ENCODE measurements at regions not wholly inside any gene's neighbourhood (a gene's known extent, or its start where the extent isn't known, plus 50 kb on each side); places are given as distances from the start of the nearest gene placed in this dataset.
A peak's percentile ranks its signal among the peaks of the same experiment; 100 is the strongest.

DNA sequence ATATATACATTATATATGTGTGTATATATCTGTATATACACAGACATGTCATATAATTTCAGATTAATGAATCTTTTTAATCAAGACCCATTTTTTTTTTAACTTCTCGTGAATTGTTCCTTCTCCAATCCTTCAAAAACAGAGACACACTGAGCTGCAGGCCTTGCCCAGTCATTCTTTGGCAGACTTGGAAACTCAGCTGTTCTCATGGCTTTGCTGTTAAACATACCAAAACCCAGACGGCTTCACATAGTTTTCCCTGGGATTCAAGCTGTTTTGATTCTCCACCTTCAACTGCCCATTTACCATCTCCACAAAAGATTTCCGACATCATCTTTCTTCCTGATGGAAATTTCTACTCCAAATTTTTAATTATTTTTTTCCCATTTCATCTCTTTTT, 148.7 kb downstream of the KCNJ2 start:
- no peaks in the 10 kb centered on the region for H3K4me1 ChIP-seq

GRCh38 chr17:70319516-70319915, 150.2 kb downstream of the KCNJ2 start:
- no peaks in the 10 kb centered on the region for H3K36me3 ChIP-seq

More for the DNA sequence above, 148.7 kb downstream of the KCNJ2 start:
- Histone ChIP-seq H3K9me3 (no peaks in the 10 kb centered on the region), H3K27ac (no peak overlapping the region), H3K27me3 (no peaks in the 10 kb centered on the region), H3K36me3 (no peaks in the 10 kb centered on the region), H3K4me3 (no peak overlapping the region)
- TF ChIP-seq POLR2A (IDR thresholded peaks at IDR 0.05) (no peak), CTCF (IDR thresholded peaks at IDR 0.05) (no peak)
- no peak for DNase-seq
- intact Hi-C loops (cut with DNase I; ENCODE audit: low total_unique reads), result no loop called here

DNA sequence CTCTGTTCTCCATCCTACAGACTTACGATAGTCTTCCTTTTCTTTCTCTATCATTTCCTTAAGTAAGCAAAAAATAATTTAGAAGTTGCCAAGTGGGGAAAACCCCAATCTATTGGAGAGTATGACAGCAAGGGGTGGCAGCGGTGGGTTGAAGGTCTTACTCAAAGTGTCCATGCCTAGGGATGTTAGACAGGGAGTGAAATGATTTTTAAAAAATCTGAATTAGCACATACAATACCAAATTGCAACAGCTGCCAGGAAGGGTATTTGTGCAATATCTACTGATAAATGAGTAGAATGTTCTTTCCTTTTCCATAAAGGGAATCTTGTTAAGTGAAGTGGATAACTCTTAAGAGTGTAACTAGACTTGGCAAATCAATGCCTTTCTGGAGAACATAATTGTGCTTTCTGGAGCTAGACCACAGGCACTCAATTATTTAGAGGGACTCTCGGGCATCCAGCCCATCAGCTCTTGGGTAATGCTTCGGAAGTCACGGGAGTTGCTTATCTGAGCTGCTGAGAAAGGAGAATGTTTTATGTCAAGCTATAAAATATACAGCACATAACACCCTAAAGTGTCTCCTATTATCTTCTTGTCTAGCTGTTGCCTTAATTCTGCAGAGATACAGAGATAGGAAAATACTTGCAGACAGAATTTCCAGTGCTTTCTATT, 151.5 kb downstream of the KCNJ2 start:
- no peak overlapping the region for H3K4me3 ChIP-seq
- H3K9me3 ChIP-seq, result no peaks in the 10 kb centered on the region
- no peak overlapping the region for H3K27ac ChIP-seq
- H3K4me1 ChIP-seq, result no peaks in the 10 kb centered on the region
- peaks cover 0 to 4% of the 10 kb centered on the region in 2 donors for H3K27me3 ChIP-seq
- peak in 1 of 2 donors; percentile 14 for DNase-seq
- intact Hi-C loops (cut with DNase I; ENCODE audit: low total_unique reads), result no loop called here
- H3K36me3 ChIP-seq, result no peaks in the 10 kb centered on the region
- TF ChIP-seq CTCF (IDR thresholded peaks at IDR 0.05) (no peak), POLR2A (IDR thresholded peaks at IDR 0.05) (no peak)

More at GRCh38 chr17:70319516-70319915, 150.2 kb downstream of the KCNJ2 start:
- TF ChIP-seq CTCF (IDR thresholded peaks at IDR 0.05) (no peak), POLR2A (IDR thresholded peaks at IDR 0.05) (no peak)
- H3K27ac ChIP-seq, result no peak overlapping the region
- no peaks in the 10 kb centered on the region for H3K9me3 ChIP-seq
- no peak overlapping the region for H3K4me3 ChIP-seq
- no peaks in the 10 kb centered on the region for H3K4me1 ChIP-seq
- no peak for DNase-seq
- intact Hi-C loops (cut with DNase I; ENCODE audit: low total_unique reads), result no loop called here
- H3K27me3 ChIP-seq, result peaks cover 0 to 2% of the 10 kb centered on the region in 2 donors

- no peak for TF ChIP-seq POLR2A (IDR thresholded peaks at IDR 0.05)
- TF ChIP-seq CTCF (IDR thresholded peaks at IDR 0.05), result no peak
- H3K4me1 ChIP-seq, result no peaks in the 10 kb centered on the region
- H3K4me3 ChIP-seq, result no peak overlapping the region
- no peak overlapping the region for H3K27ac ChIP-seq
- intact Hi-C loops (cut with DNase I; ENCODE audit: low total_unique reads), result no loop called here
- H3K27me3 ChIP-seq, result peaks cover 0 to 4% of the 10 kb centered on the region in 2 donors
- DNase-seq, result no peak
- no peaks in the 10 kb centered on the region for H3K9me3 ChIP-seq
- no peaks in the 10 kb centered on the region for H3K36me3 ChIP-seq
Observed at GRCh38 chr17:70321352-70321751, 152.0 kb downstream of the KCNJ2 start.

DNA sequence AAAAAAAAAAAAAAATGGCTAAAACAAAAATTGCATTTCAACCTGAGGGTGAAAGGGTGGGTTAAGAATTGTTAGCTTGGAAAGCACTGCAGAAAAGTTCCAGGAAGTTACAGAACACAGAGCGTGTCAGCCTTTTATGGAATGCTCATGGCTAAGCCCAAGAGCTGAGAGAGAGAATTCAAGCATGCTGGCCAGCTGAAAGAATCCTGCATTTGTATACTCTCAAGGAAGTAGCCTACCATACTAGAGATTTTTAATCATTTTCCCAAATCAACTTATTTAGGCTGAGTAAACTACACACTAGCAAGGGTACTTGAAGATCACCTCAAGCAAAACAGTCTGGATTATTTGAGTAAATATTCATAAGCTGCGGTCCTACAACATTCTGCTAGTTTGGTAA, 153.9 kb downstream of the KCNJ2 start:
- TF ChIP-seq CTCF (IDR thresholded peaks at IDR 0.05), result no peak
- TF ChIP-seq POLR2A (IDR thresholded peaks at IDR 0.05), result no peak
- H3K27me3 ChIP-seq, result peaks cover 0 to 4% of the 10 kb centered on the region in 2 donors
- no peak for DNase-seq
- H3K4me1 ChIP-seq, result no peaks in the 10 kb centered on the region
- no peaks in the 10 kb centered on the region for H3K36me3 ChIP-seq
- H3K4me3 ChIP-seq, result no peak overlapping the region
- H3K9me3 ChIP-seq, result no peaks in the 10 kb centered on the region
- H3K27ac ChIP-seq, result no peak overlapping the region
- intact Hi-C loops (cut with DNase I; ENCODE audit: low total_unique reads), result no loop called here

Measured in uterus (tissue), 3 donors.